HEK293T (cell line): ENCODE measurements at regions not wholly inside any gene's neighbourhood (a gene's known extent, or its start where the extent isn't known, plus 50 kb on each side); places are given as distances from the start of the nearest gene placed in this dataset.

Source experiments
- ARNT ChIP-seq: fragments of 450-650 bp; IDR thresholded peaks from 2 replicates; pipeline ENCODE4 v1.6.1; 2017; ENCODE audit warnings: mild to moderate bottlenecking
- BHLHE40 ChIP-seq: fragments of 450-650 bp; IDR thresholded peaks from 2 replicates; pipeline ENCODE4 v1.6.1; 2016; ENCODE audit warnings: mild to moderate bottlenecking, moderate library complexity, borderline replicate concordance
- ELF4 ChIP-seq: fragments of 450-650 bp; IDR thresholded peaks from 2 replicates; pipeline ENCODE4 v1.6.1; 2017; ENCODE audit warnings: antibody characterized with exemption
- FOXM1 ChIP-seq: fragments of 450-650 bp; IDR thresholded peaks from 2 replicates; pipeline ENCODE4 v1.6.1; 2017; ENCODE audit warnings: mild to moderate bottlenecking, borderline replicate concordance
- HDGF ChIP-seq: fragments of 450-650 bp; IDR thresholded peaks from 2 replicates; pipeline ENCODE4 v1.6.1; 2017; ENCODE audit warnings: antibody characterized with exemption, borderline replicate concordance
- LEF1 ChIP-seq: fragments of 450-650 bp; IDR thresholded peaks from 2 replicates; pipeline ENCODE4 v1.6.1; 2017; ENCODE audit warnings: mild to moderate bottlenecking, borderline replicate concordance
- NFRKB ChIP-seq: fragments of 450-650 bp; IDR thresholded peaks from 2 replicates; pipeline ENCODE4 v1.6.1; 2016; ENCODE audit warnings: mild to moderate bottlenecking, moderate library complexity
- SP1 ChIP-seq: fragments of 450-650 bp; IDR thresholded peaks from 2 replicates; pipeline ENCODE4 v1.6.1; 2017
- SUZ12 ChIP-seq: fragments of 450-650 bp; IDR thresholded peaks from 2 replicates; pipeline ENCODE4 v1.6.1; 2016; ENCODE audit warnings: mild to moderate bottlenecking
- TARDBP ChIP-seq: fragments of 450-650 bp; IDR thresholded peaks from 2 replicates; pipeline ENCODE4 v1.6.1; 2016
- ZNF384 ChIP-seq: fragments of 450-650 bp; IDR thresholded peaks from 2 replicates; pipeline ENCODE4 v1.6.1; 2016

DNA sequence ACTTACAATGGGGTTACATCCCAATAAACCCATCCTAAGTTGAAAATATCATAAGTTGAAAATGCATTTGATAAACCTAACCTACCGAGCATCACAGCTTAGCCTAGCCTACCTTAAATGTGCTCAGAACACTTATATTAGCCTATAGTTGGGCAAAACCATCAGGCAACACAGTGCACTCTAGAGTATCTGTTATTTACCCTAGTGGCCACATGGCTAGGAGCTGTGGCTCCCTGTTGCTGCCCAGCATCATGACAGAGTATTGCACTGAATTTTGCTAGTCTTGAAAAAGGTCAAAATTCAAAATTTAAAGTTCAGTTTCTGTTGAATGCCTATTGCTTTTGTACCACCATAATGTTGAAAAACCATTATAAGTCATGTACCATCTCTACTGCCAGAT, 482.7 kb upstream of the ZEB2 start:
- TF ChIP-seq SUZ12: no peak
- no peak for TF ChIP-seq ELF4
- no peak for TF ChIP-seq NFRKB
- TF ChIP-seq SP1: no peak
- no peak for TF ChIP-seq ARNT
- no peak for TF ChIP-seq FOXM1
- no peak for TF ChIP-seq HDGF
- TF ChIP-seq TARDBP: no peak
- TF ChIP-seq LEF1: no peak
- TF ChIP-seq ZNF384: no peak
- no peak for TF ChIP-seq BHLHE40
